ENCODE measurements at regions not wholly inside any gene's neighbourhood (a gene's known extent, or its start where the extent isn't known, plus 50 kb on each side); places are given as distances from the start of the nearest gene placed in this dataset.

GRCh38 chr9:1431461-1431860 lies 381.3 kb downstream of the DMRT2 start:
- DNase-seq (ENCODE audit: low spot score), result no peak
- TF ChIP-seq CTCF (IDR thresholded peaks at IDR 0.05), result no peak
- Histone ChIP-seq H3K4me1 (no peaks in the 10 kb centered on the region), H3K27me3 (no peaks in the 10 kb centered on the region), H3K27ac (no peak overlapping the region), H3K9me3 (no peaks in the 10 kb centered on the region), H3K36me3 (no peaks in the 10 kb centered on the region), H3K4me3 (no peak overlapping the region)

- H3K4me1 ChIP-seq, result no peaks in the 10 kb centered on the region
- TF ChIP-seq CTCF (IDR thresholded peaks at IDR 0.05), result peak in 1 of 2 donors; percentile 38
- no peak overlapping the region for H3K4me3 ChIP-seq
- no peaks in the 10 kb centered on the region for H3K27me3 ChIP-seq
- no peak overlapping the region for H3K27ac ChIP-seq
- DNase-seq (ENCODE audit: low spot score), result no peak
- no peaks in the 10 kb centered on the region for H3K9me3 ChIP-seq
- H3K36me3 ChIP-seq, result no peaks in the 10 kb centered on the region
Measured at GRCh38 chr9:1434052-1434767, 384.1 kb downstream of the DMRT2 start.

- H3K27me3 ChIP-seq, result no peaks in the 10 kb centered on the region
- H3K36me3 ChIP-seq, result no peaks in the 10 kb centered on the region
- H3K4me1 ChIP-seq, result no peaks in the 10 kb centered on the region
- DNase-seq (ENCODE audit: low spot score), result no peak
- no peak overlapping the region for H3K4me3 ChIP-seq
- no peaks in the 10 kb centered on the region for H3K9me3 ChIP-seq
- TF ChIP-seq CTCF (IDR thresholded peaks at IDR 0.05), result no peak
- H3K27ac ChIP-seq, result no peak overlapping the region
Measured at GRCh38 chr9:1434811-1435210, 384.7 kb downstream of the DMRT2 start.

- Histone ChIP-seq H3K36me3 (no peaks in the 10 kb centered on the region), H3K4me1 (no peaks in the 10 kb centered on the region), H3K4me3 (no peak overlapping the region), H3K9me3 (no peaks in the 10 kb centered on the region), H3K27ac (no peak overlapping the region), H3K27me3 (no peaks in the 10 kb centered on the region)
- no peak for DNase-seq (ENCODE audit: low spot score)
- no peak for TF ChIP-seq CTCF (IDR thresholded peaks at IDR 0.05)
Measured at GRCh38 chr9:1440256-1440655, 390.1 kb downstream of the DMRT2 start.

- H3K4me3 ChIP-seq, result no peak overlapping the region
- no peak for TF ChIP-seq CTCF (IDR thresholded peaks at IDR 0.05)
- no peaks in the 10 kb centered on the region for H3K4me1 ChIP-seq
- H3K36me3 ChIP-seq, result no peaks in the 10 kb centered on the region
- no peak for DNase-seq (ENCODE audit: low spot score)
- no peaks in the 10 kb centered on the region for H3K27me3 ChIP-seq
- H3K27ac ChIP-seq, result no peak overlapping the region
- H3K9me3 ChIP-seq, result no peaks in the 10 kb centered on the region
Measured at GRCh38 chr9:1442105-1442504, 391.9 kb downstream of the DMRT2 start.

GRCh38 chr9:1443450-1443849 lies 393.3 kb downstream of the DMRT2 start:
- DNase-seq (ENCODE audit: low spot score), result no peak
- H3K9me3 ChIP-seq, result no peaks in the 10 kb centered on the region
- H3K36me3 ChIP-seq, result no peaks in the 10 kb centered on the region
- no peak for TF ChIP-seq CTCF (IDR thresholded peaks at IDR 0.05)
- no peak overlapping the region for H3K27ac ChIP-seq
- no peak overlapping the region for H3K4me3 ChIP-seq
- no peaks in the 10 kb centered on the region for H3K4me1 ChIP-seq
- H3K27me3 ChIP-seq, result no peaks in the 10 kb centered on the region

All from right atrium auricular region (tissue), 2 donors.